Osteoblast (primary cell): ENCODE measurements at regions not wholly inside any gene's neighbourhood (a gene's known extent, or its start where the extent isn't known, plus 50 kb on each side); places are given as distances from the start of the nearest gene placed in this dataset.

ENCODE experiments used
- DNase-seq: peaks from one replicate; pipeline ENCODE4 v3.0.0; 2011; ENCODE audit warnings: low spot score, mixed read lengths; ENCODE audit not compliant: insufficient read length; ENCODE audit errors: missing footprints
- H2AFZ ChIP-seq: 2 replicates; pipeline ENCODE4 v1.6.0; 2011; ENCODE audit warnings: mild to moderate bottlenecking, low read length
- H3K27ac ChIP-seq: 2 replicates; pipeline ENCODE4 v1.5.1; 2011; ENCODE audit warnings: mild to moderate bottlenecking, low read depth, low read length, moderate library complexity
- H3K27me3 ChIP-seq: 2 replicates; pipeline ENCODE4 v1.6.0; 2012; ENCODE audit warnings: mild to moderate bottlenecking, control low read depth, inconsistent platforms, low read length, moderate library complexity; ENCODE audit not compliant: insufficient read depth
- H3K36me3 ChIP-seq: 2 replicates; pipeline ENCODE4 v1.5.1; 2011; ENCODE audit warnings: mild to moderate bottlenecking, low read length, control low read depth, moderate library complexity; ENCODE audit not compliant: insufficient read depth
- H3K4me1 ChIP-seq: 2 replicates; pipeline ENCODE4 v1.5.1; 2011; ENCODE audit warnings: mild to moderate bottlenecking, low read length, control low read depth, moderate library complexity; ENCODE audit not compliant: insufficient read depth
- H3K4me2 ChIP-seq: 2 replicates; pipeline ENCODE4 v1.6.0; 2011; ENCODE audit warnings: mild to moderate bottlenecking, low read length; ENCODE audit not compliant: insufficient read depth
- H3K4me3 ChIP-seq: fragments of 200-600 bp; sonication (generic); 3 replicates; pipeline ENCODE4 v1.5.1; 2012; ENCODE audit warnings: mild to moderate bottlenecking, low read length, inconsistent platforms; ENCODE audit not compliant: insufficient read depth
- H3K79me2 ChIP-seq: 2 replicates; pipeline ENCODE4 v1.6.0; 2012; ENCODE audit warnings: mild to moderate bottlenecking, low read length, control low read depth, inconsistent platforms; ENCODE audit not compliant: insufficient read depth
- H3K9me3 ChIP-seq: 2 replicates; pipeline ENCODE4 v1.5.1; 2011; ENCODE audit warnings: low read depth, low read length, control low read depth
- H4K20me1 ChIP-seq: 2 replicates; pipeline ENCODE4 v1.6.0; 2012; ENCODE audit warnings: mild to moderate bottlenecking, low read length, control low read depth; ENCODE audit not compliant: insufficient read depth
- CTCF ChIP-seq: IDR thresholded peaks from 2 replicates; pipeline ENCODE4 v1.5.1; 2011; ENCODE audit warnings: mild to moderate bottlenecking, low read depth, low read length, moderate library complexity; ENCODE audit errors: extremely low read depth

DNA sequence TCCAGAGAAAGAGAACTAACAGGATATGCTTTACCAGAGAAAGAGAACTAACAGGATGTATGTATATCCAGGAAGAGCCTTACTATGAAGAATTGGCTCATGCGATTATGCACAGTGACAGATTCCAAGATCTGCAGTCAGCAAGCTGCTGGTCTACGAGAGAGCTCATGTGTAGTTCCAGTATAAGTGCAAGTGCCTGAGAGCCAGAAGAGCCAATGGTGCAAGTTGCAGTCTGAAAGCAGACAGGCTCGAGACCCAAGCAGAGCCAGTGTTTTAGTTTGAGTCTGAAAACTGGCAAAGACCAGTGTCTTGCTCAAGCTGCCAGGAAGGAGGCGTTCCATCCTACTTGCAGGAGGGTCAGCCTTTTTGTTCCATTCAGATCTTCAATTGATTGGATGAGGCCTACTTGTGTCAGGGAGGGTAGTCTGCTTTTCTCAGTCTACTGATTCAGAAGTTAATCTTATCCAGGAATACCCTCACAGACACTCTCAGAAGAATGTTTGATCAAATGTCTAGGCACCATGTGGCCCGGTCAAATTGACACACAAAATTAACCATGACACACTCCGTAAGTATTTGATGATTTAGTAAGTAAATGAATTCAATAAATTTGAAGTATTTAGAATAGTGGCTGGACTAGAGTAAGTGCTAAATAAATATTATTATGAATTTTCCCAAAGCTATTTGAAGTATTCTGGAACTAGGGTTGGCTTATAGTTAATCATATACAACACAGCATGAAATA lies 372.1 kb upstream of the SGCD start:
- Histone ChIP-seq H3K4me1 (no peaks in the 10 kb centered on the region), H3K4me2 (no peak overlapping the region), H2AFZ (no peak overlapping the region), H3K9me3 (no peaks in the 10 kb centered on the region), H3K36me3 (no peaks in the 10 kb centered on the region), H3K27me3 (no peaks in the 10 kb centered on the region), H4K20me1 (no peaks in the 10 kb centered on the region), H3K4me3 (no peak overlapping the region), H3K79me2 (no peaks in the 10 kb centered on the region), H3K27ac (no peak overlapping the region)
- no peak for TF ChIP-seq CTCF
- DNase-seq = no peak

- H3K4me1 ChIP-seq = no peaks in the 10 kb centered on the region
- TF ChIP-seq CTCF = no peak
- no peak for DNase-seq
- no peaks in the 10 kb centered on the region for H4K20me1 ChIP-seq
- H3K36me3 ChIP-seq = no peaks in the 10 kb centered on the region
- H3K27ac ChIP-seq = no peak overlapping the region
- no peaks in the 10 kb centered on the region for H3K27me3 ChIP-seq
- H3K79me2 ChIP-seq = no peaks in the 10 kb centered on the region
- no peak overlapping the region for H2AFZ ChIP-seq
- no peak overlapping the region for H3K4me3 ChIP-seq
- no peak overlapping the region for H3K4me2 ChIP-seq
- H3K9me3 ChIP-seq = no peaks in the 10 kb centered on the region
Observed at GRCh38 chr5:155957884-155958283, 369.1 kb upstream of the SGCD start.

GRCh38 chr5:155959082-155959481 lies 367.9 kb upstream of the SGCD start:
- Histone ChIP-seq H3K9me3 (no peaks in the 10 kb centered on the region), H4K20me1 (no peaks in the 10 kb centered on the region), H2AFZ (no peak overlapping the region), H3K4me1 (no peaks in the 10 kb centered on the region), H3K27me3 (no peaks in the 10 kb centered on the region), H3K79me2 (no peaks in the 10 kb centered on the region), H3K4me3 (no peak overlapping the region), H3K27ac (no peak overlapping the region), H3K36me3 (no peaks in the 10 kb centered on the region), H3K4me2 (no peak overlapping the region)
- no peak for TF ChIP-seq CTCF
- DNase-seq = no peak

DNA sequence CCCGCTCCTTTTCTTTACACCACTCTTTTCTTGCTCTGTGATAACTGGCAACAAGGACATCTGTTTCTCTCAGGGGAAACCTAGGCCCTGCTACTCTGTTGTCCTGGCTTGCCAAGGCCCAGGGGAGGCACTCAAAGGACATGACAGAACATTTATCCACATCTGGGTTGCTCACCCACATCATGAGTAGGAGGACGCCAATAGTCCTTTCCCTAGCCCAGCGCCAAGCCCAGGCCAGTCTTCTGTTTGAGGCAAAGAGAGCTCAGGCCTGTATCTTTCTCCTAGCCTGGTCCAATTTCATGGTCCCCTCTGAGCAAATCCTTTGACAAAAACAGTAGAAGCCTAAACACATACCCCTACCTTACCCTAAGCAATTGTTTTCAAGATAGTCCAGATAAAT lies 366.8 kb upstream of the SGCD start:
- peak overlapping the region; percentile 19 for H2AFZ ChIP-seq
- TF ChIP-seq CTCF = no peak
- H3K27me3 ChIP-seq = no peaks in the 10 kb centered on the region

More for the DNA sequence above, 366.8 kb upstream of the SGCD start:
- H3K36me3 ChIP-seq = no peaks in the 10 kb centered on the region
- no peaks in the 10 kb centered on the region for H3K79me2 ChIP-seq
- no peaks in the 10 kb centered on the region for H3K4me1 ChIP-seq
- no peaks in the 10 kb centered on the region for H3K9me3 ChIP-seq
- H3K4me3 ChIP-seq = no peak overlapping the region
- no peak overlapping the region for H3K27ac ChIP-seq
- H4K20me1 ChIP-seq = no peaks in the 10 kb centered on the region
- H3K4me2 ChIP-seq = no peak overlapping the region
- no peak for DNase-seq
